G401.6 (cell line): ENCODE measurements at regions not wholly inside any gene's neighbourhood (a gene's known extent, or its start where the extent isn't known, plus 50 kb on each side); places are given as distances from the start of the nearest gene placed in this dataset.

ENCODE experiments used
- FAIRE-seq: peaks from 2 replicates; lab custom pipeline; 2012; peaks lifted over from hg19 to GRCh38; lab: Jason Lieb, UNC

DNA sequence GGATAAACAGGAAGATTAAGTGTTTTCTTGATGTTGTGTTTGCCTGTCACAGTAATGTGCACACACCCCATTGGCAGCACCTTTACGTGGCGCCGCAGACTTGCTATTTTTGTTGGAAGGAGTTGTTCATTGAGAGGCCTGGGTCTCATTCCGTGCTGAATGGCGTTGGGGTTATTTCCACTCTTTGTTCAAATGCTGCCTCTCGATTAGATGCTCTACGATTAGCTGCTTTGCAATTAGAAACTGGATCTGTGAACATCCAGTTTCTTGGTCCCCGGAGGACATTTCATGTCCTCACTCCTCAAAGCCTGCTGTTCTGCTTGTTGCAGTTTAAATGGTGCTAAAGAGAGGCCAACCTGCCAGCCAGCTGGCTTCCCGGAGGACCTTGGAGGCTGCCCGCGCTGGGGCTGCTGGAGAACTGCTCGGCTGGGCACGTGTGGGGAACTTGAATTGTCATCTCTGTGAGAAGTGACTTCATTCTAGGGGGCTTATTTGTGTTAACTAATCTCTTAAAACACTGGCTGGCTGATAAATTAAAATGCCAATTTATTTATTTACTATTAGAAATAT, 117.4 kb upstream of the NABP1 start:
- FAIRE-seq, result no peak

DNA sequence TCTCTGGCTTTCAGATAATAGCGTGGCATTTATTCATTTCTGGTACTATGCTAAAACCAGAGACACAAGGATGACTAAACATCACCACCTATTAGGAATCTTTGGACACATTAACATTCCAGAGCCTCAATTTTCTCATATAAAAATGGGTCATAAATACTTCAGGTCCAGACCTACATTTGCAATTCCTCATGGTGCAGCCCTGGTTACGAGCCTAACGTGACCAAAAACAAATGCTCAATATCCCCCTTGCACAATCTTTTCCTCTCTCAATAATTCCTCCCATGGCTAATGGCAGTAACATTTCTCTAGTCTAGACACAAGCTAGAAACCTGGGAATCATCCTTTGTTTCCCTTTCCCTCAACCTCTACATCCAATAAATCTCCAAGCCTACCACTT, 112.8 kb upstream of the NABP1 start:
- no peak for FAIRE-seq

DNA sequence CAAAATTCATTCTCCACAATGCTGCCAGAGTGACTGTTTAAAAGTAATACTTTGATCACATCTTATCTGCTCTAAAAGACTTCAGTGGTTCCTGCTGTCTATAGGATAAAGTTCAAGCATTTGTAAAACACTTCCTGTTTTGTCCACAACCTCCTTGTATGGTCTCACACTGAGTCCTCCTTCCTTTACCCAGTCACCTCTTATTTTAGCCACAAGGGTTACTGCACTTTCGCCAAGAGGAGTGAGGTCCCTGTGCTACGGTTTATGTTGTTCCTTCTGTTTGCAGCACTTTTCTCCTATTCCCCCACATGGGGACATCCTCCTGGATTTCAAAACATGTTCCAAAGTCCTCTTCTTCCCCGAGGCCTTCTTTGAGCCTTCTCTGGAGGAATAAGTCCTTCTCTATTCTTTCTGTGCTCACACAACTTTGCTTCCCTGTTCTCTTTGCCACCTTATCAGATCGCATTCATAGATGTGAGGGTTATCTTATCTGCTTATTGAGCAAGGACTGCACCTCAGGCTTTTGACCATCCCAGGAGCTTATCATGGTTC, 112.2 kb upstream of the NABP1 start:
- no peak for FAIRE-seq

DNA sequence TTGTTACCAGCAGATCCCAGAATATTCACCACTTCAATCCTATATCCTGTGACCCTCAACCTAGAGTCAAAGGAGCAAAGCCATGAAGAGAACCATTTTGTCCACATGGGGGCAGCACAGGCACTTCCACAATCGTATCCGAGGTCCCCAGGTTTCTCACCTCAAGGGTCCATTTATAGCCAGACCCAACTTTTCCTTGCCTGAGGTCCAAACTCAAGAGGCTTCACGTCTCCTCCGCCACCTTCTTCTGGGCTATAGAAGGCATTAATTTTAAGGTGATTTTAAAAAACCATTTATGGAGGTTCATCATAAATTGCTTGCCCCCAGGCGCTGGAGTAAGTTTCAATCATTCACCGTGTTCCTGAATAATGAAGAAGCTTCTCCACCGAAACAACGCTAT, 111.6 kb upstream of the NABP1 start:
- FAIRE-seq, result peak; percentile 96

DNA sequence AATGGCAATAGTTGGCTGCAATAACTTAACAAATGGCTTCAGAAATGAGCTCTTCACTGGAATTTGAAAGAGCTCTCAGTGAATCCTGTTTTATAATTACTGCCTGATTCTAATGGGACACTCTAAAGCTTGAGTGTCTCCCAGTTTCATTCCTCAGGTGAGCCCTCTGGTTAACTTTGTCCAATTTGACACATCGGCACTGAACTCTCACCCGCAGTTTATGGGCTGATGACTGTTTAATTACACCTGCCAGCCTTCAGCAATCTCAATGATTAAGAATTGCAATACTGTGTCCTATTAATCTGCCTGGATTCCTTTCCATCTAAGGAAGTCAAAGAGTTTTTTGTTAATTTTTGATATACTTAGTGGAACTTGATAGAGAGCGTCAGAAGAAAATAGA, 110.7 kb upstream of the NABP1 start:
- no peak for FAIRE-seq

DNA sequence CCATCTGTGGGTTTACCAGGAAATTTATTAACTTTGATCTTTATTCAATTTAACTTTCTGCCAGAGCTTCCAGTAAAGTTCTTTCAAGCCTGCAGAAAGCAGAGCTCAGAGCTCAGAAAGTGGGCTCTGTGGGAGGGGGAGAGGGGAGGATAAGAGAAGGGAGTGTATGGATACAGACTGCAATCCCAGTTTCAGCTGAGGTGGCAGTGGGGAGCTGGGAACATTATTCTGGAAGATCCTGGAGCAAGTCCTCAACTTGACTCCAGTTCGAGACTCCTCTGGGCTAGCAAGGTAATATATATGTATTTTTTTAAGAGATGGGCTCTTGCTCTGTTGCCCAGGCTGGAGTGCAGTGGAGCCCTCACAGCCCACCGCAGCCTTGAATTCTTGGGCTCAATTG, 108.9 kb upstream of the NABP1 start:
- peak; percentile 41 for FAIRE-seq

DNA sequence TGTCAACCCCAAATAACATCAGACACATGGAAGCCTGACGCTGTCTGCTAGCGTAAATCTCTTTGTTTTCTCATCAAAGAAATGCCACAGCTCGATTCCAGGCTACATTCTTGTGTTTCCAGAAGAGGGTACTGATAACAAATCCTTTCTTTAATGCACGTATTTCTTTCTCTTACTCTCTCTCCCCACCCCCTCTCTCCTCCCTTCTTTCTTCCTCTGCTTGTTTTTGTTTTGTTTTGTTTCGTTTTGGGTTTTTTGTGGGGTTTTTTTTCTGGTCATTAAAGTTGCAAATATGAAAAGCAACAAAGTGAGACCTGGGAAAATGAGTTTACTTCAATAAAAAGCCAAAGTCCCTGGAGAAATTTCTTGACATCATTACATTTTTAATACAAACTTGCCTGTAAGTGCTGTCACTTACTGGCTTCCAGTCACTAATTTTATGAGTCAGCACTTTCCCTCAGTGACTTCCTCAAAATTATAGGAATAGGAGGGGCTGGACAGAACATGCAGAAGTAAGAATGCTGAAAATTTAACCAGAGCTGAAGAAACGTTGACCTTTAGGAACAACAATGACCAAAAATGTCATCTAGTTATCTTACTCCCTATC, 106.7 kb upstream of the NABP1 start:
- peak; percentile 97 for FAIRE-seq

DNA sequence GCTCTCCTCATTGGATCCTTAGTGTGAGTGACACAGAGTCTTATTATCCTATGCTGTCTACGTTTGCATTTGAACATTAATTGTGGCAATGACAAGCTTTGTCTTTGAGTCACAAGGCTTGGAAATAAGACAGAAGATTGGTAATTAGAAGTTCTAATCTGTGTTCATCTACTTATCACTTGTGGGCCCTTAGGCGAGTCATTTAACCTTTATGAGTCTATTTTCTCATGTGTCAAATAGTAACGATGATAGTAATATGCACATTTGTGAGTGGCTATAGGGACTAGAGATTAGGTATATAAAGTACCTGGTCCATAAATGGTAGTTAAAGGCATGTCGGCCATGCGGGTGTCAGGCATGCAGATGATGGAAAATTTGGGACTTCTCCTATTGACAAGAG, 105.6 kb upstream of the NABP1 start:
- no peak for FAIRE-seq

DNA sequence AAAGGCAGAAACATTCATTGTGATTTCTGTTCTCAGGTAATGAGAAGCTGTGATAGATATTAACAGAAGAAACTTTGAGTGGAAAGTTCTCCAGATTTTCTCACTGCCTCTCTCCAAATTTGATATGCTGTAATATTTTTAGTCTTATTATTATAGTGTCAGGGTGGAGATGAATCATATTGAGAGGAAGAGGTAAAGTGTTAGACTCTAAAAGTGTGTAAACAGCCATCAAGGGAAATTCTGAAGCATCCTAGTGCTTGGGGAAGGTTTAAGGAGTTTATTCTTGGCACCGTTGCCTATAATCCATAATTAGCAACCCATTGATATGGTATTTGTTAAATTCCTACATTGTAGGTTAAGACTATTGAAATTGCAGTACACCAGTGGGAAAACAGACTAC, 104.7 kb upstream of the NABP1 start:
- FAIRE-seq, result no peak

DNA sequence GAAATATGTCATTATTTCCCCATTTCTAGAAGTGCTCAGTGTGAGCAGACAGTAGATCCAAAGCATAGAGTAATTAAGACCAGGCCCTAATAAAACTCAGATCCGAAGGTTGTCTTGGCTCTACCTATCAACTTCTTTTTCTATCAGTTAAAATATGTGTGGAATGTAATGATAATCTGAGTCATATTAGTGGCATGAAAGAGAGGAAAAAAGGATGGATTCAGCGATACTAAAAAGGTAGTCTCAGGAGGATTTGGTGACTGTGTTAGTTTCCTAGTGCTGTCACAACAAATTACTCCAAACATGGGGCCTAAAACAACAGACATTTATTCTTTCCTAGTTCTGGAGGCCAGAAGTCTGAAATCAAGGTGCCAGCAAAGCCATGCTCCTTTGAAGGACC, 103.7 kb upstream of the NABP1 start:
- peak; percentile 52 for FAIRE-seq

DNA sequence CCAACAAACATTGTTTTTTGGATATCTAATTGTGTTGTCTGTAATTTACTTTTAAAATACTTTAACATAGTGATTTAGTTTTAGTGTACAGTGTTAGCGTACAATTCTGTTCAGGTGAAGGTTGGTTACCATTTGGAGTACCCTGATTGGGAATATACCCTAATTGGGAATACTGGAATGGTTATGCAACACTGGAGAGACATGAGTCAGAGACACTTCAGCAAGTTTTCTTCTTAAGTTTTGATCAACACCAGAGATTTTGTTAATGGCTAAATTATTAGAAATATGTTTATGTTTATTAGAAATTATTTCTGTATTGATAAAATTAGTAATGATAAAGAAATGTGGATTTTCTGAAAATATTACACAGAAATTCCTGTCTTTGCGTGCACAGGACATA, 100.3 kb upstream of the NABP1 start:
- no peak for FAIRE-seq

DNA sequence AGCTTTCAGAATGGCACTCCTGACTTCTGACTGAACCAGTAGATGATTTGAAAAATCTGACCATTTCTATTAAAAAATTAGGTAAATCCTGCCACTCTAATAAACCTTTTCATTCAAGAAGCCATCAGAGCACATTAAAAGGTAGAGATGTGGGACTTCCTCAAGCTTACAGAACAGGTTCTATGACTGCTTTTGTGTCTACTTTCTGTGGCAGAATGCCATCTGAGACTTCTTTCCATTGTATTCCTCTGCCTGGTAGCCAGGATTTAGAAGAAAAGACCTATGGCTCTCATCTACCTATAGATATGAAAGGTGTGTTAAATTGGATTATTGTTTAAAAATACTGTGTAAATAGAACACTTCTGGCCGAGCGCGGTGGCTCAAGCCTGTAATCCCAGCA, 99.9 kb upstream of the NABP1 start:
- no peak for FAIRE-seq

DNA sequence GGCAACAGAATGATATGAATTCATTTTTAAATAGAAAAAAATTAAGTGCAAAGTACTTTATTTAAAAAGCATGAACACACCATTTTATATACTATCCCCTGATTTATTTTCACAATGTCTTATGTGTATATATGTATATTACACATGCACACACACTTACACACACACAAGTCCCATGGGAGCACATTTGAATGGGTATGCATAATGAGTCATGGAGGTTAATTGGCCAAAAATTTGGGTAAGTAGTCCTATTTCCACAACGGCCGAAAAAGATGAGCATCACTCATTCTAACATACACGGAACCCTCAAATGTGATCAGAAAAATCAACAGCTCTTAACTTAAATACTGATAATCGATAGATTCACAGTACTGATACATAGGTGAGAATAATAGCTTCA, 97.4 kb upstream of the NABP1 start:
- no peak for FAIRE-seq

DNA sequence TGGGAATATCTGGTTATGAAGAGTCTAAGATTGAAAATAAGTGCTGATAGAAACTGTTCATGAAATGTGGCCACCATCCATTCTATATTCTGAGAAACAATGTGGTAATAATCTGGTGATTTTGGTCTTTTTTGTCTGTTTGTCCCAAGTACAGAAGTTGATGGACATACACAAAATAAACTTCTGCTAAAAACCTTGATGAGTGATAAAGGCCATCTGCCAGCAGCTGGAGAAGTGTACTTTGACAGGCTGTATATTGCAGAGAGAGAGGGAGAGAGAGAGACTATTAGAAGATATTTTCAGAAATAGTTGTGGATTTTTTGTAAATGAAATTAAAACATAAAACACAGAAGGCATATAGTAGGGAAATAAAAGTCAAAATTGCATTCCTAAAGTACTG, 96.9 kb upstream of the NABP1 start:
- FAIRE-seq, result no peak

DNA sequence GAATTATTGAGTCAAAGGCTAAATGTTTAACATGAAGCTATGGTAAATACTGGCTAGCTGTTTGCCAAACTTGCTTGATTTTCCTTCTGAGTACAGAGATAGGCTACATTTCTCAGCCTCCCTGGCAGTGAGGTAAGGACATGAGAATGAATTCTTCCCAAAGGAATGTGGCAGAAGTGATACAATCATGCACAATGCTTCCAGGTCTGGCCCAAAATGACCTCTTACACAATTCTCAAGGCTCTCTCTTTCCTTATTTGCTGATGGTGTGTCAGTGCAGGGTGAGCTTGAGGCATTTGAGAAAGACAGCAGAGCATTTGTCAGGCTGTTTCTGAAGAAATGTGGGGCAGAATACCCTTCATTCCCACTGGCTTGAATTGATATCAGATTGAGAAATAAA, 95.6 kb upstream of the NABP1 start:
- FAIRE-seq, result no peak

DNA sequence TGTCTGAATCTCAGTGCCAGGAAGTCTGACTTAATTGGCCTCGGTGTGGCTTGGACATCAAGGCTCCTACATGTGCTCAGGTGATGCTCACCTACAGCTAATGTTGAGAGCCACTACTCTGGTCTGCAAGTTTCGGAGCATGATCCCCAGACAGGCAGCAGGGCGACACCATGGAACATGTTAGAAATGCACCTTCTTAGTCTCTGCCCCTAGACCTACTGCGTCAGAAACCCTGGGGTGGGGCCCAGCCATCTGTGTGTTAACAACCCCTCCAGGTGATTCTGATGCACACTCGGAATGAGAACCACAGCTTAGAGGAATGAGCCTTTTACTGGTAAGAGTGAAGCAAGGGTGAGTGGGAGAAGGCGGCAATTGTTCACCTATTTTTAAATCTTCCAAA, 86.9 kb upstream of the NABP1 start:
- FAIRE-seq, result no peak

DNA sequence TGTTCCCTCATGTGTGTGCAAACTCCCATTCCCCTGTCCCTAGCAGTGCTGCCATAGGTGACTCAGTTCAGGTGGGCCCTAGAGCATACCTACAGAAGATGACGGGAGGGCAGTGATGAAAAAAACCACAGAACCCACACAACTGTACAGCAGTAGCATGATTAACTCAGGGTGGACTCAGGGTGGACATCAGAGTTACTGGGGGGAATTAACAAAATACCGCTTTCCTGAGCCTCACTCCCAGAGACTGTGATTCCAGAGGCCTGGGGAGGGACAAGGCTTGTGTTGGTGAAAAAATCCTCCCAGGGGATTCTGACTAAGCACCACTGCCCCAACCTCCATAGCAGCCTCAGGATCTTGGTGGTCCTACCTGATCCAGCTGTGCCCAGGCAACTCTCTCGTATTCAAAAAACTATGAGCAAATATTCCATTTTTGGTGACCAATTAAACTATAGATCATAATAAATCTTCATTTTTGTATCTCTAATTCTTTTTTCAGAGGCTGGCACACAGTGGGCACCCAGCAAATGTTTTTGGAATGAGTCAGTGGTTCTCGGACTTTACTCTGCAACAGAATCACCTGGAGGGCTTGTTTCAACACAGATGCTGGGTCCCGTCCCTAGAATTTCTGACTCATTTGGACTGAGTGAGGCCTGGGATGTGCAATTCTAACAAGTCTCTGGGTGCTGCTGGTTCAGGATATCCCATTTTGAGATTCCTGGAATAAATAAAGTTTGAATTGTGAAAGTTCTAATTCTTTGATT, 84.1 kb upstream of the NABP1 start:
- no peak for FAIRE-seq

DNA sequence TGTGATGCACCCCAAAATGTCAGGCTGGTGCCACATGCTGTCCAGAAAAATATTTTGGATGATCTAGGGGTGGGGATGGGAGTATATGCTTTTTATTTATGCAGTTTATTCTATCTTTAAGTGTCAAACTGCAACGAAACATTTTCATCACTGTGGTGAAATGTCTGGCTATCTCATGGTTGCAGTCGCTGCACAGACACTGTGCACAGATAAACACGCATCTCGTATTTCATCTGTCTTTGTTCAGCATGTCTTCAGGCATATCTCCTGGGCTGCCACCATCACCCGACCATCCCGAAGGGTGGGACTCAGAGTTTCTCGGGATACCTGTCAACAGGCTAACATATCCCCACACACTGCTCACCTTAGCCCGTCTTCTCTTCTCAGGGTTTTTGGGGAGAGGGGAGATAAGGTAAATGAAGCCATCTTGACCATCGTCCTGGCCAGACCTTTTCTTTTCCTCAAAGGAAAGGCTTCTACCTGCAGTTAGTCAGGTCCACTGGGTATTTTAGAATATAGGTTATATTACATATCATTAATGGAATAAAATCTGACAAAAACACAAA, 80.7 kb upstream of the NABP1 start:
- no peak for FAIRE-seq

DNA sequence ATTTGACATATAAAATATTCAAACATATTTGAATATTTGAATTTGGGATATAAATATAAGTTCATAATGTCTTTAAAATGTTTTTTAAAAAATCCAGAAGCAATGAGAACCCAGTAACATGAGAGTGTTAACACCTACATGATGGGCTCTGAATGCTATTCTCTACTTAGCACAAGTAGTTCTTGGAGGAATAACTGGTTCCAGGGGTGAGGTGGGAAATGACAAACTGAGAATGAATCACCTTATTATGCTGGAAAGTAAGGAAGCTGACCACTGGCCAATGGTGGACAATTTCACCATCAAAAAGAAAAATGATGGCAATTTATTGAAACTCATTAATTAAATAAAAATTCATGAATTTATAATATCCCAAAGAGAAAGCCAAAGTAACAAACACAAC, 79.6 kb upstream of the NABP1 start:
- peak; percentile 25 for FAIRE-seq

DNA sequence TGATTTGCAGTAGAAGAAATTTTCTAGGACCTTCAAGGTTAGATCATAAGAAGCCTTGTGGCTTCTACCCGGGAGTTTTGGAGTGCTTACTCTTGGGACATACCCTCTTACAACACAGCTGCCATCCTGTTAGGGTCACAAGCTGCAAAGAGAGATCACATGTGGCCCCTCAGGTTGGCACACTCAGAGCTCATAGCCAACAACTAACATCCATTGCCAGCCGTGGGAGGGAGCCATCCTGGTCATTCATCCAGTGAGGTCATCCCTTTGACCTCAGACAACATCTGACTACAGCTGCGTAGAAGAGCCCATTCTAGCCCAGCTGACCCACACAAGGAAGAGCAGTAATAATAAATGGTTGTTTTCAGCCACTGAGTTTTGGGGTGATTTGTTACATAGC, 76.9 kb upstream of the NABP1 start:
- no peak for FAIRE-seq

DNA sequence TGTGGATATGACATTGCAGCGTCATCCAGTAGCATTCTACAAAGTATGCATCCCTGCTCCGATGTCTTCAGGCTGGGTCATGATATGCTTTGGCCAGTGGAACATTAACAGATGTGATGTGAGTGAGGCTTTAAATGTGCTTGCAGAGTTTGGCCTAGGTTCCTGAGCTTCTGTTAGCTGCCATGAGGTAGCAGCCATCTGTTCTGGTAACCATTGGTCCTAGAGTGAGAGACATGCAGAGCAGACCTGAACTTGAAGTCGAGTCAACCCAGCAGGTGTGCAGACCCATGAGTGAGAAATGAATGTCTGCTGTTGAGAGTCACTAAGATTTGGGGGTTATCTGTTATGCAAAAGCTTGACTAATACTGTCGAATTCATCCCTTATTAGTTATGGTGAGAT, 73.8 kb upstream of the NABP1 start:
- no peak for FAIRE-seq

DNA sequence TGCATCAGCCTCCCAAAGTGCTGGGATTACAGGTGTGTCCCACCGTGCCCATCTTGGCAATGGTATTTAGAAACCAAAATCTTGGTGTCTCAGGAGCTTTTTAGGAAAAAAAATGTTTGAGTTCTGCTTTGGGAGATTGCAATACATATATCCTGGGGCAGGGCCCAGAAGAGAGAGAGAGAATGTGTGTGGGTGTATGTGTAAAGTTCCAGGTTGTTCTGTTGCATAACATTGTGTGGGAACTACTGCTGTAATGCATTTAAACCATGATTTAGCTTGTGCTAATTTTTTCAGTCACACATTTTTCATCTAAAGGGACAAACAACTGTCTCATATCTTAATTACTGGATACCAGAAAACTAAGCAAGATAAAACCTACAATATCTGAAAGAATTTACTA, 70.8 kb upstream of the NABP1 start:
- FAIRE-seq, result no peak

DNA sequence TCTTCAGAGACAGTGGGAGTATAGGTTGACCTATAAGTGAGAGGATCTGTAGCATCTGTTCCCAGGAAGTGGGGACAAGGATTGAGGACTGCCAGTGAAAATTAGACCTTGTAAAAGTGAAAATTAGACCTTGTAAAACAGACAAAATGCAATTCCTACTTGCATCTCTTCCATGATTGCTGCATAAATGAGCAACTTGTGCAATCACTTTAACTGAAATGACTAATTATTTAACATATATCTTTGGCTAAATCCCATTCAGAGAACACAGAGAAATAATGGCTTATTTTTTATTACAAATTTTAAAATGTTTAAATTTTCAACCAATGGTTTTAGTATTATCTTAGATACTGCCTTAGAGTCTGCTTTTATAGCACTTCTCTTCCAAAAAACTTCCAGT, 67.2 kb upstream of the NABP1 start:
- FAIRE-seq, result no peak

DNA sequence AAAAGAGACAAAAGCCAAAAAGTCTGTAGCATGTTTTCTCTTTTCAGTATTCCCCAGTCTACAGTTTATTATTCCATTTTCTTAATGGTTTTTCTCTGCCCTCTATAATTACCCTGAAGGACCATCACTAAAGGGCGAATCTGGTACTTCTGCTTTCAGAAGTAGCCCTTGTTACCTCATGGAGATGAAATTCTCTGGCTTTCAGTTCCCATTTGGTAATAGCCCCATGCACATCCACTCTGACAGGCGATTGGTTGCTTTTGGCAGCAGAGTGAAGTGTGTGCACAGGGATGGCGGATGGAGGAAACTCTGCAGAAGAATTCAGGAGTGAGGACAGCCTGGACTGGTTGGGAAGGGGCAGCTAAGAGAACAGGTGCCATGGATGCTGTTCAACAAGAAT, 66.3 kb upstream of the NABP1 start:
- no peak for FAIRE-seq
